ENCODE measurements at regions not wholly inside any gene's neighbourhood (a gene's known extent, or its start where the extent isn't known, plus 50 kb on each side); places are given as distances from the start of the nearest gene placed in this dataset.

- TF ChIP-seq TAF1 (IDR thresholded peaks at IDR 0.05; ENCODE audit: borderline replicate concordance, insufficient read depth, low read length) (no peak), POLR2AphosphoS5 (IDR thresholded peaks at IDR 0.05; ENCODE audit: low read depth, low read length) (no peak), FOXP2 (optimal IDR thresholded peaks at IDR 0.05; ENCODE audit: borderline replicate concordance, extremely low read depth, extremely low read length, insufficient read depth) (no peak), SIN3A (IDR thresholded peaks at IDR 0.05; ENCODE audit: borderline replicate concordance, insufficient read depth, low read length) (no peak), REST (IDR thresholded peaks at IDR 0.05; ENCODE audit: insufficient read depth in 1 of 2, low read depth in 2 of 2, low read length in 2 of 2) (no peak)
These were observed 276.5 kb downstream of the QKI start for GRCh38 chr6:163691049-163691448.

- TF ChIP-seq REST (IDR thresholded peaks at IDR 0.05; ENCODE audit: insufficient read depth in 1 of 2, low read depth in 2 of 2, low read length in 2 of 2) (no peak), POLR2AphosphoS5 (IDR thresholded peaks at IDR 0.05; ENCODE audit: low read depth, low read length) (no peak), FOXP2 (optimal IDR thresholded peaks at IDR 0.05; ENCODE audit: borderline replicate concordance, extremely low read depth, extremely low read length, insufficient read depth) (no peak), SIN3A (IDR thresholded peaks at IDR 0.05; ENCODE audit: borderline replicate concordance, insufficient read depth, low read length) (no peak), TAF1 (IDR thresholded peaks at IDR 0.05; ENCODE audit: borderline replicate concordance, insufficient read depth, low read length) (no peak)
These were observed 274.3 kb downstream of the QKI start for GRCh38 chr6:163688739-163689362.

- TF ChIP-seq REST (IDR thresholded peaks at IDR 0.05; ENCODE audit: insufficient read depth in 1 of 2, low read depth in 2 of 2, low read length in 2 of 2) = no peak
- no peak for TF ChIP-seq POLR2AphosphoS5 (IDR thresholded peaks at IDR 0.05; ENCODE audit: low read depth, low read length)
- TF ChIP-seq SIN3A (IDR thresholded peaks at IDR 0.05; ENCODE audit: borderline replicate concordance, insufficient read depth, low read length) = no peak
- TF ChIP-seq TAF1 (IDR thresholded peaks at IDR 0.05; ENCODE audit: borderline replicate concordance, insufficient read depth, low read length) = no peak
- no peak for TF ChIP-seq FOXP2 (optimal IDR thresholded peaks at IDR 0.05; ENCODE audit: borderline replicate concordance, extremely low read depth, extremely low read length, insufficient read depth)
These were observed 272.6 kb downstream of the QKI start for GRCh38 chr6:163687075-163687474.

GRCh38 chr6:163686301-163686700 lies 271.8 kb downstream of the QKI start:
- TF ChIP-seq TAF1 (IDR thresholded peaks at IDR 0.05; ENCODE audit: borderline replicate concordance, insufficient read depth, low read length) (no peak), FOXP2 (optimal IDR thresholded peaks at IDR 0.05; ENCODE audit: borderline replicate concordance, extremely low read depth, extremely low read length, insufficient read depth) (no peak), POLR2AphosphoS5 (IDR thresholded peaks at IDR 0.05; ENCODE audit: low read depth, low read length) (no peak), REST (IDR thresholded peaks at IDR 0.05; ENCODE audit: insufficient read depth in 1 of 2, low read depth in 2 of 2, low read length in 2 of 2) (no peak), SIN3A (IDR thresholded peaks at IDR 0.05; ENCODE audit: borderline replicate concordance, insufficient read depth, low read length) (no peak)
